GM21825 (cell line): ENCODE measurements at regions not wholly inside any gene's neighbourhood (a gene's known extent, or its start where the extent isn't known, plus 50 kb on each side); places are given as distances from the start of the nearest gene placed in this dataset.
"Not testable (repeated sequence)": the region's sequence is repeated elsewhere in the genome, so short reads cannot be mapped to it uniquely, and the experiment has no call there.

Experiments used
- ATAC-seq: cut with Tn5 transposase; IDR thresholded peaks from one replicate; pipeline ENCODE4 v1.9.1; 2021; ENCODE audit warnings: mild to moderate bottlenecking, moderate library complexity; ENCODE audit not compliant: unreplicated experiment

GRCh38 chr2:116917196-116917595 lies 897.3 kb upstream of the DDX18 start:
- no peak for ATAC-seq

- no peak for ATAC-seq
Observed at GRCh38 chr2:116918574-116918973, 895.9 kb upstream of the DDX18 start.

GRCh38 chr2:116922414-116922813 lies 892.1 kb upstream of the DDX18 start:
- no peak for ATAC-seq

- no peak for ATAC-seq
Observed at GRCh38 chr2:116924509-116924908, 890.0 kb upstream of the DDX18 start.

GRCh38 chr2:116935097-116935814 lies 879.2 kb upstream of the DDX18 start:
- ATAC-seq: no peak

- ATAC-seq: no peak
Observed at GRCh38 chr2:116948258-116948657, 866.2 kb upstream of the DDX18 start.

- ATAC-seq: no peak
Observed at GRCh38 chr2:116949249-116949648, 865.2 kb upstream of the DDX18 start.

GRCh38 chr2:116952254-116952653 lies 862.2 kb upstream of the DDX18 start:
- no peak for ATAC-seq

- ATAC-seq: no peak
Observed at GRCh38 chr2:116955646-116956045, 858.8 kb upstream of the DDX18 start.

GRCh38 chr2:116975608-116976007 lies 838.9 kb upstream of the DDX18 start:
- no peak for ATAC-seq

GRCh38 chr2:116979916-116980764 lies 834.4 kb upstream of the DDX18 start:
- ATAC-seq: no peak

GRCh38 chr2:116987447-116987846 lies 827.0 kb upstream of the DDX18 start:
- ATAC-seq: no peak

- ATAC-seq: no peak
Observed at GRCh38 chr2:116988303-116988702, 826.2 kb upstream of the DDX18 start.

GRCh38 chr2:117019357-117019756 lies 795.1 kb upstream of the DDX18 start:
- no peak for ATAC-seq

- ATAC-seq: no peak
Observed at GRCh38 chr2:117027646-117028045, 786.8 kb upstream of the DDX18 start.

GRCh38 chr2:117028708-117029107 lies 785.8 kb upstream of the DDX18 start:
- ATAC-seq: not testable (repeated sequence)

GRCh38 chr2:117055499-117056375 lies 758.8 kb upstream of the DDX18 start:
- no peak for ATAC-seq

- no peak for ATAC-seq
Observed at GRCh38 chr2:117056376-117056748, 758.1 kb upstream of the DDX18 start.

- ATAC-seq: no peak
Observed at GRCh38 chr2:117057016-117057415, 757.5 kb upstream of the DDX18 start.

- ATAC-seq: no peak
Observed at GRCh38 chr2:117058366-117058765, 756.1 kb upstream of the DDX18 start.

GRCh38 chr2:117064021-117064420 lies 750.5 kb upstream of the DDX18 start:
- ATAC-seq: no peak
